Testis (tissue), 2 donors: ENCODE measurements at regions not wholly inside any gene's neighbourhood (a gene's known extent, or its start where the extent isn't known, plus 50 kb on each side); places are given as distances from the start of the nearest gene placed in this dataset.

Experiments
- DNase-seq: peaks from one replicate; pipeline ENCODE4 v3.0.0-alpha.2; 2019
- H3K27ac ChIP-seq, 2 donors: fragments of 200-600 bp; sonication (generic); one replicate each; pipeline ENCODE4 v1.5.1; 2019
- H3K27me3 ChIP-seq: fragments of 200-600 bp; sonication (generic); one replicate; pipeline ENCODE4 v1.5.1; 2019
- H3K36me3 ChIP-seq: fragments of 200-600 bp; sonication (generic); one replicate; pipeline ENCODE4 v1.5.1; 2017; ENCODE audit warnings: low read depth; ENCODE audit errors: missing control alignments
- H3K4me1 ChIP-seq: fragments of 200-600 bp; sonication (generic); one replicate; pipeline ENCODE4 v1.5.1; 2019
- H3K4me3 ChIP-seq, 2 donors: fragments of 200-600 bp; sonication (generic); one replicate each; pipeline ENCODE4 v1.5.1; 2017 to 2019
- H3K9me3 ChIP-seq: fragments of 200-600 bp; sonication (generic); one replicate; pipeline ENCODE4 v1.5.1; 2017
- POLR2A ChIP-seq: fragments of 450-650 bp; IDR thresholded peaks from one replicate; pipeline ENCODE4 v1.6.1; 2017; ENCODE audit warnings: antibody characterized with exemption, mild to moderate bottlenecking, moderate library complexity
- WGBS, 2 donors: methylation state at CpG; one replicate each; pipeline ENCODE4 v1.1.5; 2018; 5-methylcytosine and 5-hydroxymethylcytosine counted together
- intact Hi-C: fragments of 100-400 bp; cut with DNase I; formaldehyde crosslinking; loops from one replicate; pipeline ENCODE4 v1.15.1; 2023; ENCODE audit warnings: low total_unique reads
- TF ChIP-seq, protein P1 (sequence below), 3 experiments: fragments of 450-650 bp in 2 of 3; fragments of 200-600 bp in 1 of 3; sonication (generic) in 1 of 3; IDR thresholded peaks; one replicate each; pipeline ENCODE4 v1.5.1; 2016 to 2019; ENCODE audit warnings: antibody characterized with exemption in 3 of 3, mild to moderate bottlenecking in 2 of 3, moderate library complexity in 1 of 3

DNA sequence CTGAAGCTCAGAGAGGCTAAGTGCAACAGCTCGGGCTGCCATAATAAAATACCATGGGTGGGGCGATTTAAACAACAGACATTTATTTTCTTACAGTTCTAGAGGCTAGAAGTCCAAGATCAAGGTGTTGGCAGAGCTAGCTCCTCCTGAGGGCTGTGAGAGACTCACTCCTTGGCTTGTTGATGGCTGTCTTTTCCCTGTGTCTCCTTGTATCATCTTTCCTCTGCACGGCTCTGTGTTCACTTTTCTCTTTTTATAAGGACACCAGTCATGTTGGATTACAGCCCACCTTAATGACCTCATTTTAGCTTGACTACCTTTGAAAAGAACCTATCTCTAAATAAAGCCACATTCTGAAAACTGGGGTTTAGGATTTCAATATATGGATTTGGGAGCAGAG, 129.7 kb downstream of the RPL22L1 start:
- Histone ChIP-seq H3K9me3 (no peaks in the 10 kb centered on the region), H3K27me3 (no peaks in the 10 kb centered on the region), H3K27ac (peak overlapping the region; percentile 57 to 81), H3K36me3 (no peaks in the 10 kb centered on the region), H3K4me1 (peaks cover 5% of the 10 kb centered on the region), H3K4me3 (no peak overlapping the region)
- intact Hi-C loops: no loop called here
- 70 to 81% methylated on average over 3 of the region's 3 CpGs for WGBS, 2 donors
- no peak for TF ChIP-seq POLR2A
- TF ChIP-seq, protein P1, sequence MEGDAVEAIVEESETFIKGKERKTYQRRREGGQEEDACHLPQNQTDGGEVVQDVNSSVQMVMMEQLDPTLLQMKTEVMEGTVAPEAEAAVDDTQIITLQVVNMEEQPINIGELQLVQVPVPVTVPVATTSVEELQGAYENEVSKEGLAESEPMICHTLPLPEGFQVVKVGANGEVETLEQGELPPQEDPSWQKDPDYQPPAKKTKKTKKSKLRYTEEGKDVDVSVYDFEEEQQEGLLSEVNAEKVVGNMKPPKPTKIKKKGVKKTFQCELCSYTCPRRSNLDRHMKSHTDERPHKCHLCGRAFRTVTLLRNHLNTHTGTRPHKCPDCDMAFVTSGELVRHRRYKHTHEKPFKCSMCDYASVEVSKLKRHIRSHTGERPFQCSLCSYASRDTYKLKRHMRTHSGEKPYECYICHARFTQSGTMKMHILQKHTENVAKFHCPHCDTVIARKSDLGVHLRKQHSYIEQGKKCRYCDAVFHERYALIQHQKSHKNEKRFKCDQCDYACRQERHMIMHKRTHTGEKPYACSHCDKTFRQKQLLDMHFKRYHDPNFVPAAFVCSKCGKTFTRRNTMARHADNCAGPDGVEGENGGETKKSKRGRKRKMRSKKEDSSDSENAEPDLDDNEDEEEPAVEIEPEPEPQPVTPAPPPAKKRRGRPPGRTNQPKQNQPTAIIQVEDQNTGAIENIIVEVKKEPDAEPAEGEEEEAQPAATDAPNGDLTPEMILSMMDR (IDR thresholded peaks at IDR 0.05): no peak
- no peak for DNase-seq

DNA sequence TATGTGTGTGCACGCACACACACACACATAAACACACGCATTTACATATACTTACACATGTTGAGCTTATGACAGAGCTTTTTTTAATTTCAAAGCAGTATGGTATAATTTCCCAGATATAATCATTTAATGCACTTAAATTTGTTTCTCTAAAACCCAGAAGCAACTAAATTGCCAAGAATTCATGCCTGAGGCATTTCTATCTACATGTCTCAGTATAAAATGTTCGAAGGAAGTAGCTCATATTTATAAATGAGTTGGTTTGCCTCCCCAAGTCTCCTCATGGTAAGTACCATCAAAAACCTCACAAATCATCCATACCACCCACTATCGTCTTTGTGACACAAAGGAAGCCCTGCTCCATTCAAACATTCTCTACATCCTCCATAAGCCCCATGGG, 130.6 kb downstream of the RPL22L1 start:
- intact Hi-C loops: no loop called here
- Histone ChIP-seq H3K9me3 (no peaks in the 10 kb centered on the region), H3K27ac (no peak overlapping the region), H3K36me3 (no peaks in the 10 kb centered on the region), H3K4me3 (no peak overlapping the region), H3K4me1 (peaks cover 5% of the 10 kb centered on the region), H3K27me3 (no peaks in the 10 kb centered on the region)
- 88 to 92% methylated on average over 4 of the region's 4 CpGs for WGBS, 2 donors
- no peak for TF ChIP-seq POLR2A
- TF ChIP-seq, protein P1 (IDR thresholded peaks at IDR 0.05): no peak
- DNase-seq: no peak

DNA sequence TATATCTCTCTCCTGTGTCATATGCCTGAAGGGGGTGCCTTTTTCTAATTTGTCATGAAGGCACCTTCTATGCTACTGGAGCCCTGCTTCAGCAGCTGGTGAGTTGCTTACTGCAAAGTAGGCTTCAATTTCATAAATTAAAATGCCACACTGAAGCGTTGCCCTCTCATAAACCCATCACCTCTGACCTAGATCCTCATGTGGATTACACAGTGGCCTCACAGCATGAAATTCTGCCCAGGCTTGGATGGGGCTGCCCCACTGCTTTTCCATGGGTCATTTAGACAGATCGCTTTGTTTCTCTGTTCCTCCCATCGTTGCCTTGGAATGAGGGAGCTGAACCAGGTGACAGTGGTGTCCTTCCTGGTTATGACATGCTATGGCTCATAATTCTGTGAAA, 131.2 kb downstream of the RPL22L1 start:
- DNase-seq: no peak
- intact Hi-C loops: no loop called here
- Histone ChIP-seq H3K27ac (no peak overlapping the region), H3K9me3 (no peaks in the 10 kb centered on the region), H3K4me3 (no peak overlapping the region), H3K27me3 (no peaks in the 10 kb centered on the region), H3K4me1 (peaks cover 5% of the 10 kb centered on the region), H3K36me3 (no peaks in the 10 kb centered on the region)
- TF ChIP-seq, protein P1 (IDR thresholded peaks at IDR 0.05): no peak
- no peak for TF ChIP-seq POLR2A
- 76 to 78% methylated on average over 3 of the region's 3 CpGs for WGBS, 2 donors

DNA sequence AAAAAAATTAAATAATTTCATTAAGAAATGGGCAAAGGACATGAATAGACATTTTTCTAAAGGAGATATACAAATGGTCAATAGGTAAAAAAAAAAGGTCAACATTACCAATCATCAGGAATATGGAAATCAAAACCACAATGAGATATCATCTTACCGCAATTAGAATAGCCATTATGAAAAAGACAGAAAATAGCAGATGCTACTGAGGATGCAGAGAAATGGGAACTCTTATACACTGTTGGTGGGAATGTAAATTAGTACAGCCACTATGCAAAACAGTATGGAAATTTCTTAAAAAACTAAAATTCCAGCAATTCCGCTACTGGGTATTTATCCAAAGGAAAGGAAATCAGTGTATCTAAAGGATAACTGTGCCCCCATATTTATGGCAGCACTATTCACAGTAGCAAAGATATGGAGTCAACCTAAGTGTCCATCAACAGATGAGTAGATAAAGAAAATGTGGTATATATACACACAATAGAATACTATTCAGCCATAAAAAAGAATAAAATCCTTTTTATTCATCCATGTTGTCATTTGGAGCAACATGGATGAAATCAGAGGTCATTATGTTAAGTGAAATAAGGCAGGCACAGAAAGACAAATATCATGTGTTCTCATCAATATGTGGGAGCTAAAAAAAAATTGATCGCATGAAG, 132.4 kb downstream of the RPL22L1 start:
- no peaks in the 10 kb centered on the region for H3K36me3 ChIP-seq
- DNase-seq: no peak
- H3K27ac ChIP-seq: no peak overlapping the region
- H3K9me3 ChIP-seq: no peaks in the 10 kb centered on the region
- 90 to 96% methylated on average over 3 of the region's 3 CpGs for WGBS, 2 donors
- TF ChIP-seq, protein P1 (IDR thresholded peaks at IDR 0.05): no peak
- no peak for TF ChIP-seq POLR2A
- no peak overlapping the region for H3K4me3 ChIP-seq
- H3K4me1 ChIP-seq: peaks cover 6% of the 10 kb centered on the region
- no peaks in the 10 kb centered on the region for H3K27me3 ChIP-seq
- intact Hi-C loops: no loop called here

DNA sequence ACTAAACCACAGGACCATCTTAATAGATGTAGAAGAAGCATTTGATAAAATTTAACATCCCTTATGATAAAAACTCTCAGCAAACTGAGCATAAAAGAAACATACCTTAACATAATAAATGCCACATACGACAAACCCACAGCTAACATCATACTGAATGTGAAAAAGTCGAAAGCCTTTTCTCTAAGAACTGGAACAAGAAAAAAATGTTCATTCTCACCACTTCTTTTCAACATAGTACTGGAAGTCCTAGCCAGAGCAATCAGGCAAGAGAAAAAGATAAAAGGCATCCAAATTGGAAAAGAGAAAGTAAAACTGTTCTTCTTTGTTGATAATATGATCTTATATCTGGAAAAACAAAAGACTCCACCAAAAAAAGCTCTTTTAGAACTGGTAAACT, 134.2 kb downstream of the RPL22L1 start:
- H3K9me3 ChIP-seq: no peaks in the 10 kb centered on the region
- H3K27ac ChIP-seq: peak overlapping the region in 1 of 2 donors; percentile 43
- H3K36me3 ChIP-seq: no peaks in the 10 kb centered on the region
- intact Hi-C loops: no loop called here
- no peak overlapping the region for H3K4me3 ChIP-seq
- peaks cover 8% of the 10 kb centered on the region for H3K4me1 ChIP-seq
- TF ChIP-seq POLR2A: no peak
- no peak for DNase-seq
- H3K27me3 ChIP-seq: no peaks in the 10 kb centered on the region
- 40 to 45% methylated on average over 2 of the region's 2 CpGs for WGBS, 2 donors
